Stomach (tissue), 4 donors: ENCODE measurements at regions not wholly inside any gene's neighbourhood (a gene's known extent, or its start where the extent isn't known, plus 50 kb on each side); places are given as distances from the start of the nearest gene placed in this dataset.

Source experiments
- EP300 ChIP-seq: sonication (generic); formaldehyde crosslinking; IDR thresholded peaks from one replicate; pipeline ENCODE4 v1.6.1; 2017; ENCODE audit warnings: antibody characterized with exemption
- TF ChIP-seq, protein P1 (sequence below), 7 experiments: fragments of 450-650 bp in 4 of 7; fragments of 200-600 bp in 3 of 7; sonication (generic) in 3 of 7; IDR thresholded peaks; one replicate each; pipeline ENCODE4 v1.5.1; 2016 to 2019; ENCODE audit warnings: antibody characterized with exemption in 7 of 7, control low read depth in 2 of 7, mild to moderate bottlenecking in 1 of 7

DNA sequence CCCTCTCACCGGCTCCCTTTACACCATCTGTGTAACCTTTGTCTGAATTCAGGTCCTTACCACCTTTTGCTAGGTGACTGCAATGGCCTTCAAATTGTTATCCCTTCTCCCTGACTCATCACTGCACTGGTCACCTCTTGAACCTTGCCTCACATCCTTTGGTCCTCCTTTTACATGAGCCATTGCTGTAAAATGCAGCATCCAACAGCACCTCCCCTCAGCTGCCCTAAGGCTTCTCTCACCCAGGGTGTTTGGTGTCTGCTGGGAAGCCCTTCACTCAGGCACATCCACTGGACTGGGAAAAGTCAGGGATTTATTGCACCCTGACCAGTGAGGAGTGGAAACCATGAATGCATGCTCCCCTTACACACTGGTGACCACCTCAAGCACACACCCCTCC is 192.5 kb upstream of the GATB start:
- TF ChIP-seq, protein P1, sequence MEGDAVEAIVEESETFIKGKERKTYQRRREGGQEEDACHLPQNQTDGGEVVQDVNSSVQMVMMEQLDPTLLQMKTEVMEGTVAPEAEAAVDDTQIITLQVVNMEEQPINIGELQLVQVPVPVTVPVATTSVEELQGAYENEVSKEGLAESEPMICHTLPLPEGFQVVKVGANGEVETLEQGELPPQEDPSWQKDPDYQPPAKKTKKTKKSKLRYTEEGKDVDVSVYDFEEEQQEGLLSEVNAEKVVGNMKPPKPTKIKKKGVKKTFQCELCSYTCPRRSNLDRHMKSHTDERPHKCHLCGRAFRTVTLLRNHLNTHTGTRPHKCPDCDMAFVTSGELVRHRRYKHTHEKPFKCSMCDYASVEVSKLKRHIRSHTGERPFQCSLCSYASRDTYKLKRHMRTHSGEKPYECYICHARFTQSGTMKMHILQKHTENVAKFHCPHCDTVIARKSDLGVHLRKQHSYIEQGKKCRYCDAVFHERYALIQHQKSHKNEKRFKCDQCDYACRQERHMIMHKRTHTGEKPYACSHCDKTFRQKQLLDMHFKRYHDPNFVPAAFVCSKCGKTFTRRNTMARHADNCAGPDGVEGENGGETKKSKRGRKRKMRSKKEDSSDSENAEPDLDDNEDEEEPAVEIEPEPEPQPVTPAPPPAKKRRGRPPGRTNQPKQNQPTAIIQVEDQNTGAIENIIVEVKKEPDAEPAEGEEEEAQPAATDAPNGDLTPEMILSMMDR (IDR thresholded peaks at IDR 0.05) = no peak
- no peak for TF ChIP-seq EP300
